ENCODE measurements at regions not wholly inside any gene's neighbourhood (a gene's known extent, or its start where the extent isn't known, plus 50 kb on each side); places are given as distances from the start of the nearest gene placed in this dataset.

DNA sequence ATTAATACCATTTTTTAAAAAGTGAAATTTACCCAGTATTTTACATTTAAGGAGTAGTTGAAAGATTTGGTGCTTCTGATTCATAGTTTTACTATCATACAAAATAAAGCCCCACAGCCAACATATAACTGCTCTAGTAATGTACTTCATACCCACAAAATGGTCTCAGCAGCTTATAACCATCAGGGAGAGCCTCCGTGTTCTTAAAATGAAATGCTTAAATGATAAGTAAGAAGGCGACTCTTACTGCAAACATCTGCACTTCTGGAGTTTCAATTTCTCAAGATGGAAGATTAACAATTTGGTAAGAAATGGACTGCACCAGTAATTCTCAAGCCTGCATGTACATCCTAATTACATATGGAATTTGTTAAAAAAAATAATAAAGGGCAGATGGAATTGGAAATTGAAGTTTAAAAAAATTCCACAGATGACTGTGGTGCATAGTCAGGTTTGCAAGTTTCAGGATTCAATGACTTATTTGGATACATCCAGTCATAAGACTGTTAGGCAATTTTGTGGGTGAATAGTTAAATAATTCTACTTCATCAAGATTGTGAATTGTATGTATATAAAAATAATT is 461.0 kb downstream of the KIF20B start:
- H3K9me3 ChIP-seq = peaks cover 0 to 9% (median 0%) of the 10 kb centered on the region in 4 donors
- H3K27me3 ChIP-seq = no peaks in the 10 kb centered on the region
- TF ChIP-seq, protein P1, sequence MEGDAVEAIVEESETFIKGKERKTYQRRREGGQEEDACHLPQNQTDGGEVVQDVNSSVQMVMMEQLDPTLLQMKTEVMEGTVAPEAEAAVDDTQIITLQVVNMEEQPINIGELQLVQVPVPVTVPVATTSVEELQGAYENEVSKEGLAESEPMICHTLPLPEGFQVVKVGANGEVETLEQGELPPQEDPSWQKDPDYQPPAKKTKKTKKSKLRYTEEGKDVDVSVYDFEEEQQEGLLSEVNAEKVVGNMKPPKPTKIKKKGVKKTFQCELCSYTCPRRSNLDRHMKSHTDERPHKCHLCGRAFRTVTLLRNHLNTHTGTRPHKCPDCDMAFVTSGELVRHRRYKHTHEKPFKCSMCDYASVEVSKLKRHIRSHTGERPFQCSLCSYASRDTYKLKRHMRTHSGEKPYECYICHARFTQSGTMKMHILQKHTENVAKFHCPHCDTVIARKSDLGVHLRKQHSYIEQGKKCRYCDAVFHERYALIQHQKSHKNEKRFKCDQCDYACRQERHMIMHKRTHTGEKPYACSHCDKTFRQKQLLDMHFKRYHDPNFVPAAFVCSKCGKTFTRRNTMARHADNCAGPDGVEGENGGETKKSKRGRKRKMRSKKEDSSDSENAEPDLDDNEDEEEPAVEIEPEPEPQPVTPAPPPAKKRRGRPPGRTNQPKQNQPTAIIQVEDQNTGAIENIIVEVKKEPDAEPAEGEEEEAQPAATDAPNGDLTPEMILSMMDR (IDR thresholded peaks at IDR 0.05) = no peak
- TF ChIP-seq POLR2AphosphoS5 (IDR thresholded peaks at IDR 0.05) = no peak
- no peak for TF ChIP-seq POLR2A (IDR thresholded peaks at IDR 0.05; ENCODE audit: low read depth)
- no peak for TF ChIP-seq EP300 (IDR thresholded peaks at IDR 0.05)
- H3K36me3 ChIP-seq = no peaks in the 10 kb centered on the region
- 79% methylated on average over 2 of the region's 2 CpGs for WGBS
- H3K4me3 ChIP-seq = no peak overlapping the region
- intact Hi-C loops (cut with DNase I) = no loop called here
- H3K27ac ChIP-seq (replicated peaks in 1 of 4) = no peak overlapping the region
- DNase-seq (ENCODE audit: extremely low spot score) = no peak
- no peaks in the 10 kb centered on the region for H3K4me1 ChIP-seq

GRCh38 chr10:90167174-90168064 is 466.0 kb downstream of the KIF20B start:
- no peak for DNase-seq (ENCODE audit: extremely low spot score)
- Histone ChIP-seq H3K9me3 (peaks cover 0 to 9% (median 0%) of the 10 kb centered on the region in 4 donors), H3K27me3 (no peaks in the 10 kb centered on the region), H3K36me3 (no peaks in the 10 kb centered on the region), H3K4me3 (no peak overlapping the region), H3K4me1 (no peaks in the 10 kb centered on the region), H3K27ac (replicated peaks in 1 of 4) (no peak overlapping the region)
- WGBS = 22% methylated on average over 1 of the region's 1 CpG
- TF ChIP-seq EP300 (IDR thresholded peaks at IDR 0.05) = no peak
- TF ChIP-seq POLR2A (IDR thresholded peaks at IDR 0.05; ENCODE audit: low read depth) = no peak
- no peak for TF ChIP-seq POLR2AphosphoS5 (IDR thresholded peaks at IDR 0.05)
- TF ChIP-seq, protein P1 (IDR thresholded peaks at IDR 0.05) = no peak
- intact Hi-C loops (cut with DNase I) = no loop called here

GRCh38 chr10:90168244-90168643 is 466.9 kb downstream of the KIF20B start:
- Histone ChIP-seq H3K27me3 (no peaks in the 10 kb centered on the region), H3K9me3 (peaks cover 0 to 9% (median 0%) of the 10 kb centered on the region in 4 donors), H3K4me3 (no peak overlapping the region), H3K27ac (replicated peaks in 1 of 4) (no peak overlapping the region), H3K4me1 (no peaks in the 10 kb centered on the region), H3K36me3 (no peaks in the 10 kb centered on the region)
- intact Hi-C loops (cut with DNase I) = no loop called here
- 89% methylated on average over 7 of the region's 7 CpGs for WGBS
- TF ChIP-seq EP300 (IDR thresholded peaks at IDR 0.05) (no peak), POLR2A (IDR thresholded peaks at IDR 0.05; ENCODE audit: low read depth) (no peak), POLR2AphosphoS5 (IDR thresholded peaks at IDR 0.05) (no peak)
- TF ChIP-seq, protein P1 (IDR thresholded peaks at IDR 0.05) = no peak
- DNase-seq (ENCODE audit: extremely low spot score) = no peak

GRCh38 chr10:90171014-90171722 is 469.8 kb downstream of the KIF20B start:
- Histone ChIP-seq H3K4me3 (no peak overlapping the region), H3K4me1 (no peaks in the 10 kb centered on the region), H3K36me3 (no peaks in the 10 kb centered on the region), H3K27ac (replicated peaks in 1 of 4) (no peak overlapping the region), H3K27me3 (no peaks in the 10 kb centered on the region), H3K9me3 (peaks cover 0 to 7% (median 0%) of the 10 kb centered on the region in 4 donors)
- TF ChIP-seq EP300 (IDR thresholded peaks at IDR 0.05) (no peak), POLR2AphosphoS5 (IDR thresholded peaks at IDR 0.05) (no peak), POLR2A (IDR thresholded peaks at IDR 0.05; ENCODE audit: low read depth) (no peak)
- TF ChIP-seq, protein P1 (IDR thresholded peaks at IDR 0.05) = no peak
- DNase-seq (ENCODE audit: extremely low spot score) = no peak
- intact Hi-C loops (cut with DNase I) = no loop called here
- 63% methylated on average over 2 of the region's 2 CpGs for WGBS

Measured in esophagus muscularis mucosa (tissue), 4 donors.